HL-60 (cell line): ENCODE measurements at regions not wholly inside any gene's neighbourhood (a gene's known extent, or its start where the extent isn't known, plus 50 kb on each side); places are given as distances from the start of the nearest gene placed in this dataset.

ENCODE experiments used
- GABPA ChIP-seq: IDR thresholded peaks from 2 replicates; pipeline ENCODE4 v1.6.1; 2012; ENCODE audit warnings: low read depth
- POLR2AphosphoS5 ChIP-seq: IDR thresholded peaks from 2 replicates; pipeline ENCODE4 v1.6.1; 2012; ENCODE audit warnings: low read depth
- REST ChIP-seq: IDR thresholded peaks from 2 replicates; pipeline ENCODE4 v1.6.1; 2012; ENCODE audit warnings: low read depth; ENCODE audit not compliant: insufficient replicate concordance
- TF ChIP-seq, protein P1 (sequence below): IDR thresholded peaks from one replicate; pipeline ENCODE4 v1.5.1; 2011; ENCODE audit warnings: low read length, control low read depth, inconsistent platforms; ENCODE audit not compliant: insufficient read depth

- TF ChIP-seq, protein P1, sequence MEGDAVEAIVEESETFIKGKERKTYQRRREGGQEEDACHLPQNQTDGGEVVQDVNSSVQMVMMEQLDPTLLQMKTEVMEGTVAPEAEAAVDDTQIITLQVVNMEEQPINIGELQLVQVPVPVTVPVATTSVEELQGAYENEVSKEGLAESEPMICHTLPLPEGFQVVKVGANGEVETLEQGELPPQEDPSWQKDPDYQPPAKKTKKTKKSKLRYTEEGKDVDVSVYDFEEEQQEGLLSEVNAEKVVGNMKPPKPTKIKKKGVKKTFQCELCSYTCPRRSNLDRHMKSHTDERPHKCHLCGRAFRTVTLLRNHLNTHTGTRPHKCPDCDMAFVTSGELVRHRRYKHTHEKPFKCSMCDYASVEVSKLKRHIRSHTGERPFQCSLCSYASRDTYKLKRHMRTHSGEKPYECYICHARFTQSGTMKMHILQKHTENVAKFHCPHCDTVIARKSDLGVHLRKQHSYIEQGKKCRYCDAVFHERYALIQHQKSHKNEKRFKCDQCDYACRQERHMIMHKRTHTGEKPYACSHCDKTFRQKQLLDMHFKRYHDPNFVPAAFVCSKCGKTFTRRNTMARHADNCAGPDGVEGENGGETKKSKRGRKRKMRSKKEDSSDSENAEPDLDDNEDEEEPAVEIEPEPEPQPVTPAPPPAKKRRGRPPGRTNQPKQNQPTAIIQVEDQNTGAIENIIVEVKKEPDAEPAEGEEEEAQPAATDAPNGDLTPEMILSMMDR: no peak
- TF ChIP-seq REST: no peak
- no peak for TF ChIP-seq GABPA
- TF ChIP-seq POLR2AphosphoS5: no peak
Measured at GRCh38 chr6:154595538-154595937, 85.1 kb upstream of the CNKSR3 start.
